ENCODE measurements at regions not wholly inside any gene's neighbourhood (a gene's known extent, or its start where the extent isn't known, plus 50 kb on each side); places are given as distances from the start of the nearest gene placed in this dataset.

- TF ChIP-seq CTCF (CRISPR knock-in tag; IDR thresholded peaks at IDR 0.05) (no peak), CEBPB (IDR thresholded peaks at IDR 0.05; ENCODE audit: borderline replicate concordance, low read depth, low read length) (peak; percentile 43; the same call in 1 of the 2 replicates), ZBTB10 (CRISPR knock-in tag; IDR thresholded peaks at IDR 0.05; ENCODE audit: borderline replicate concordance) (no peak), EP300 (IDR thresholded peaks at IDR 0.05; ENCODE audit: low read depth in 2 of 2, low read length in 2 of 2) (no peak), EP300 (CRISPR knock-in tag; IDR thresholded peaks at IDR 0.05; ENCODE audit: borderline replicate concordance) (no peak), MED8 (CRISPR knock-in tag; IDR thresholded peaks at IDR 0.05; ENCODE audit: insufficient replicate concordance) (no peak)
- no peak overlapping the region for H2AFZ ChIP-seq (ENCODE audit: low read length)
Observed at GRCh38 chr13:64130600-64130999, 2715.0 kb upstream of the PCDH20 start.

More at GRCh38 chr13:64130600-64130999, 2715.0 kb upstream of the PCDH20 start:
- Histone ChIP-seq H3K4me3 (replicated peaks in 1 of 3; ENCODE audit: insufficient read depth in 1 of 3, low read depth in 2 of 3, low read length in 3 of 3) (no peak overlapping the region), H3K9me3 (ENCODE audit: low read length) (no peaks in the 10 kb centered on the region), H3K27ac (ENCODE audit: extremely low read length, insufficient read depth, low read length) (no peak overlapping the region), H3K4me1 (ENCODE audit: insufficient read depth, low read length) (no peaks in the 10 kb centered on the region), H4K20me1 (ENCODE audit: insufficient read depth, low read length) (no peaks in the 10 kb centered on the region), H3K9ac (ENCODE audit: insufficient read depth, low read depth, low read length) (no peak overlapping the region), H3K4me2 (ENCODE audit: low read depth, low read length) (no peak overlapping the region), H3K36me3 (replicated peaks in 1 of 2; ENCODE audit: control insufficient read depth in 1 of 2, insufficient read depth in 2 of 2, low read length in 2 of 2) (no peaks in the 10 kb centered on the region), H3K79me2 (ENCODE audit: insufficient read depth, low read length) (no peaks in the 10 kb centered on the region), H3K27me3 (ENCODE audit: control insufficient read depth in 1 of 2, insufficient read depth in 2 of 2, low read length in 2 of 2) (no peaks in the 10 kb centered on the region)
- POLR2A ChIA-PET, result no interaction called here
- DNase-seq (ENCODE audit: low spot score) (no peak), ATAC-seq (peak; percentile 38), FAIRE-seq (no peak)
- intact Hi-C loops (cut with micrococcal nuclease; ENCODE audit: unreplicated experiment) (no loop called here), in situ Hi-C loops (cut with HindIII; ENCODE audit: extremely low pct_ligation_motif_present, low pct_unique_long_range_greater_than_20kb) (no loop called here)
- WGBS (ENCODE audit: low lambda C conversion rate), result 39% methylated on average over 4 of the region's 4 CpGs
- CTCF ChIA-PET (ENCODE audit: low intra/inter-chr PET ratio, low total read pairs), result no interaction called here
- BruUV-seq (replicated peaks), result no TSS peak
